ENCODE measurements at regions not wholly inside any gene's neighbourhood (a gene's known extent, or its start where the extent isn't known, plus 50 kb on each side); places are given as distances from the start of the nearest gene placed in this dataset.

DNA sequence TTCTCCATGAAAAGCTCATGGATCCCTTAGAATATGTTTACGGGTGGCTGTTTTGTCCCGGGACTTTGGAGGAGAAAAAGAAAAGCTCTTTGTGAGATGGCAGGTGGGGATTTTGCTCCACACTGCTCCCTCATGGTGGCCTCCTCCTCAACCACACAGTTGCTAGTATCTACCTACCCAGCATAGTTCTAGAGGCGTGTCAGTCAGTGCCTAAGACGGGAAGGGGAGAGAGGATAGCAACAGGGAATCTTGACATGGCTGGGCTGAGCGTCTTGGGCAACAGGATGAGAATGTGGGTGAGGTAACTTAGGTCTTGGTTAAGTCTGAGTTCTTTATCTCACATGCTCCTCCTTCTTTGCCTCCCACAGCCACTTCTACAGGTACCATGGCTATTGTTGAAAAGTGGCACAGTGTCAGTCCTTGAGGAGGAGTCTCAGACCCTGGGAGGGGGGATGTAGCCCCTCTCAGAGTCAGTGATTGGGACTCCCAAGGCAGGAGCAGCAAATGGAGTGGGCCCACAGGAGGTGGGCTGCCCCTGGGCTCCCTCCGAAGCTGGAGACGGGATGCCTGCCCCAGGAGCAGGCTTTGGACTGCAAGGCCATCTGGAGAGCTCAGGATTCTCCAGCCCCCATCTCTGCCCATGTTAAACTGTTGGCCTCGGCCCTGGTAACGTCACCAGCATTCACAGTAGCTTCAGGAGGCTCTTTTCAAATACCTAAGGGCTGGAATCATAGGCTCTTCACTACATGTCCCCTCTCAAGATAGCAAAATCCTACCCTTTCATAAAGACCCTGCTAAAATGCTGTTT is 75.4 kb downstream of the TENT5C start:
- TF ChIP-seq, protein P1, sequence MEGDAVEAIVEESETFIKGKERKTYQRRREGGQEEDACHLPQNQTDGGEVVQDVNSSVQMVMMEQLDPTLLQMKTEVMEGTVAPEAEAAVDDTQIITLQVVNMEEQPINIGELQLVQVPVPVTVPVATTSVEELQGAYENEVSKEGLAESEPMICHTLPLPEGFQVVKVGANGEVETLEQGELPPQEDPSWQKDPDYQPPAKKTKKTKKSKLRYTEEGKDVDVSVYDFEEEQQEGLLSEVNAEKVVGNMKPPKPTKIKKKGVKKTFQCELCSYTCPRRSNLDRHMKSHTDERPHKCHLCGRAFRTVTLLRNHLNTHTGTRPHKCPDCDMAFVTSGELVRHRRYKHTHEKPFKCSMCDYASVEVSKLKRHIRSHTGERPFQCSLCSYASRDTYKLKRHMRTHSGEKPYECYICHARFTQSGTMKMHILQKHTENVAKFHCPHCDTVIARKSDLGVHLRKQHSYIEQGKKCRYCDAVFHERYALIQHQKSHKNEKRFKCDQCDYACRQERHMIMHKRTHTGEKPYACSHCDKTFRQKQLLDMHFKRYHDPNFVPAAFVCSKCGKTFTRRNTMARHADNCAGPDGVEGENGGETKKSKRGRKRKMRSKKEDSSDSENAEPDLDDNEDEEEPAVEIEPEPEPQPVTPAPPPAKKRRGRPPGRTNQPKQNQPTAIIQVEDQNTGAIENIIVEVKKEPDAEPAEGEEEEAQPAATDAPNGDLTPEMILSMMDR (conservative IDR thresholded peaks at IDR 0.05; ENCODE audit: low read depth in 2 of 2): peak; percentile 27 to 39; a peak in 3 of 4 replicates
- TF ChIP-seq JUNB (IDR thresholded peaks at IDR 0.05; ENCODE audit: unreplicated experiment) (no peak), EZH2 (IDR thresholded peaks at IDR 0.05; ENCODE audit: low read depth, unreplicated experiment) (no peak), POLR2AphosphoS5 (IDR thresholded peaks at IDR 0.05; ENCODE audit: low read depth) (no peak), EZH2phosphoT487 (IDR thresholded peaks at IDR 0.05; ENCODE audit: unreplicated experiment) (no peak), CREB1 (CRISPR knock-in tag; IDR thresholded peaks at IDR 0.05; ENCODE audit: low read depth) (no peak)
- TF ChIP-seq, protein P2, sequence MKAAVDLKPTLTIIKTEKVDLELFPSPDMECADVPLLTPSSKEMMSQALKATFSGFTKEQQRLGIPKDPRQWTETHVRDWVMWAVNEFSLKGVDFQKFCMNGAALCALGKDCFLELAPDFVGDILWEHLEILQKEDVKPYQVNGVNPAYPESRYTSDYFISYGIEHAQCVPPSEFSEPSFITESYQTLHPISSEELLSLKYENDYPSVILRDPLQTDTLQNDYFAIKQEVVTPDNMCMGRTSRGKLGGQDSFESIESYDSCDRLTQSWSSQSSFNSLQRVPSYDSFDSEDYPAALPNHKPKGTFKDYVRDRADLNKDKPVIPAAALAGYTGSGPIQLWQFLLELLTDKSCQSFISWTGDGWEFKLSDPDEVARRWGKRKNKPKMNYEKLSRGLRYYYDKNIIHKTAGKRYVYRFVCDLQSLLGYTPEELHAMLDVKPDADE (IDR thresholded peaks at IDR 0.05): no peak
- TF ChIP-seq, protein P3, sequence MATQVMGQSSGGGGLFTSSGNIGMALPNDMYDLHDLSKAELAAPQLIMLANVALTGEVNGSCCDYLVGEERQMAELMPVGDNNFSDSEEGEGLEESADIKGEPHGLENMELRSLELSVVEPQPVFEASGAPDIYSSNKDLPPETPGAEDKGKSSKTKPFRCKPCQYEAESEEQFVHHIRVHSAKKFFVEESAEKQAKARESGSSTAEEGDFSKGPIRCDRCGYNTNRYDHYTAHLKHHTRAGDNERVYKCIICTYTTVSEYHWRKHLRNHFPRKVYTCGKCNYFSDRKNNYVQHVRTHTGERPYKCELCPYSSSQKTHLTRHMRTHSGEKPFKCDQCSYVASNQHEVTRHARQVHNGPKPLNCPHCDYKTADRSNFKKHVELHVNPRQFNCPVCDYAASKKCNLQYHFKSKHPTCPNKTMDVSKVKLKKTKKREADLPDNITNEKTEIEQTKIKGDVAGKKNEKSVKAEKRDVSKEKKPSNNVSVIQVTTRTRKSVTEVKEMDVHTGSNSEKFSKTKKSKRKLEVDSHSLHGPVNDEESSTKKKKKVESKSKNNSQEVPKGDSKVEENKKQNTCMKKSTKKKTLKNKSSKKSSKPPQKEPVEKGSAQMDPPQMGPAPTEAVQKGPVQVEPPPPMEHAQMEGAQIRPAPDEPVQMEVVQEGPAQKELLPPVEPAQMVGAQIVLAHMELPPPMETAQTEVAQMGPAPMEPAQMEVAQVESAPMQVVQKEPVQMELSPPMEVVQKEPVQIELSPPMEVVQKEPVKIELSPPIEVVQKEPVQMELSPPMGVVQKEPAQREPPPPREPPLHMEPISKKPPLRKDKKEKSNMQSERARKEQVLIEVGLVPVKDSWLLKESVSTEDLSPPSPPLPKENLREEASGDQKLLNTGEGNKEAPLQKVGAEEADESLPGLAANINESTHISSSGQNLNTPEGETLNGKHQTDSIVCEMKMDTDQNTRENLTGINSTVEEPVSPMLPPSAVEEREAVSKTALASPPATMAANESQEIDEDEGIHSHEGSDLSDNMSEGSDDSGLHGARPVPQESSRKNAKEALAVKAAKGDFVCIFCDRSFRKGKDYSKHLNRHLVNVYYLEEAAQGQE (IDR thresholded peaks at IDR 0.05; ENCODE audit: unreplicated experiment): no peak
- TF ChIP-seq, protein P4, sequence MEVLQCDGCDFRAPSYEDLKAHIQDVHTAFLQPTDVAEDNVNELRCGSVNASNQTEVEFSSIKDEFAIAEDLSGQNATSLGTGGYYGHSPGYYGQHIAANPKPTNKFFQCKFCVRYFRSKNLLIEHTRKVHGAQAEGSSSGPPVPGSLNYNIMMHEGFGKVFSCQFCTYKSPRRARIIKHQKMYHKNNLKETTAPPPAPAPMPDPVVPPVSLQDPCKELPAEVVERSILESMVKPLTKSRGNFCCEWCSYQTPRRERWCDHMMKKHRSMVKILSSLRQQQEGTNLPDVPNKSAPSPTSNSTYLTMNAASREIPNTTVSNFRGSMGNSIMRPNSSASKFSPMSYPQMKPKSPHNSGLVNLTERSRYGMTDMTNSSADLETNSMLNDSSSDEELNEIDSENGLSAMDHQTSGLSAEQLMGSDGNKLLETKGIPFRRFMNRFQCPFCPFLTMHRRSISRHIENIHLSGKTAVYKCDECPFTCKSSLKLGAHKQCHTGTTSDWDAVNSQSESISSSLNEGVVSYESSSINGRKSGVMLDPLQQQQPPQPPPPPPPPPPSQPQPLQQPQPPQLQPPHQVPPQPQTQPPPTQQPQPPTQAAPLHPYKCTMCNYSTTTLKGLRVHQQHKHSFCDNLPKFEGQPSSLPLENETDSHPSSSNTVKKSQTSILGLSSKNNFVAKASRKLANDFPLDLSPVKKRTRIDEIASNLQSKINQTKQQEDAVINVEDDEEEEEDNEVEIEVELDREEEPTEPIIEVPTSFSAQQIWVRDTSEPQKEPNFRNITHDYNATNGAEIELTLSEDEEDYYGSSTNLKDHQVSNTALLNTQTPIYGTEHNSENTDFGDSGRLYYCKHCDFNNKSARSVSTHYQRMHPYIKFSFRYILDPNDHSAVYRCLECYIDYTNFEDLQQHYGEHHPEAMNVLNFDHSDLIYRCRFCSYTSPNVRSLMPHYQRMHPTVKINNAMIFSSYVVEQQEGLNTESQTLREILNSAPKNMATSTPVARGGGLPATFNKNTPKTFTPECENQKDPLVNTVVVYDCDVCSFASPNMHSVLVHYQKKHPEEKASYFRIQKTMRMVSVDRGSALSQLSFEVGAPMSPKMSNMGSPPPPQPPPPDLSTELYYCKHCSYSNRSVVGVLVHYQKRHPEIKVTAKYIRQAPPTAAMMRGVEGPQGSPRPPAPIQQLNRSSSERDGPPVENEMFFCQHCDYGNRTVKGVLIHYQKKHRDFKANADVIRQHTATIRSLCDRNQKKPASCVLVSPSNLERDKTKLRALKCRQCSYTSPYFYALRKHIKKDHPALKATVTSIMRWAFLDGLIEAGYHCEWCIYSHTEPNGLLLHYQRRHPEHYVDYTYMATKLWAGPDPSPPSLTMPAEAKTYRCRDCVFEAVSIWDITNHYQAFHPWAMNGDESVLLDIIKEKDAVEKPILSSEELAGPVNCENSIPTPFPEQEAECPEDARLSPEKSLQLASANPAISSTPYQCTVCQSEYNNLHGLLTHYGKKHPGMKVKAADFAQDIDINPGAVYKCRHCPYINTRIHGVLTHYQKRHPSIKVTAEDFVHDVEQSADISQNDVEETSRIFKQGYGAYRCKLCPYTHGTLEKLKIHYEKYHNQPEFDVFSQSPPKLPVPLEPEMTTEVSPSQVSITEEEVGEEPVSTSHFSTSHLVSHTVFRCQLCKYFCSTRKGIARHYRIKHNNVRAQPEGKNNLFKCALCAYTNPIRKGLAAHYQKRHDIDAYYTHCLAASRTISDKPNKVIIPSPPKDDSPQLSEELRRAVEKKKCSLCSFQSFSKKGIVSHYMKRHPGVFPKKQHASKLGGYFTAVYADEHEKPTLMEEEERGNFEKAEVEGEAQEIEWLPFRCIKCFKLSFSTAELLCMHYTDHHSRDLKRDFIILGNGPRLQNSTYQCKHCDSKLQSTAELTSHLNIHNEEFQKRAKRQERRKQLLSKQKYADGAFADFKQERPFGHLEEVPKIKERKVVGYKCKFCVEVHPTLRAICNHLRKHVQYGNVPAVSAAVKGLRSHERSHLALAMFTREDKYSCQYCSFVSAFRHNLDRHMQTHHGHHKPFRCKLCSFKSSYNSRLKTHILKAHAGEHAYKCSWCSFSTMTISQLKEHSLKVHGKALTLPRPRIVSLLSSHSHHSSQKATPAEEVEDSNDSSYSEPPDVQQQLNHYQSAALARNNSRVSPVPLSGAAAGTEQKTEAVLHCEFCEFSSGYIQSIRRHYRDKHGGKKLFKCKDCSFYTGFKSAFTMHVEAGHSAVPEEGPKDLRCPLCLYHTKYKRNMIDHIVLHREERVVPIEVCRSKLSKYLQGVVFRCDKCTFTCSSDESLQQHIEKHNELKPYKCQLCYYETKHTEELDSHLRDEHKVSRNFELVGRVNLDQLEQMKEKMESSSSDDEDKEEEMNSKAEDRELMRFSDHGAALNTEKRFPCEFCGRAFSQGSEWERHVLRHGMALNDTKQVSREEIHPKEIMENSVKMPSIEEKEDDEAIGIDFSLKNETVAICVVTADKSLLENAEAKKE (CRISPR knock-in tag; IDR thresholded peaks at IDR 0.05): no peak

Data from GM23338 (cell line).